ENCODE measurements at regions not wholly inside any gene's neighbourhood (a gene's known extent, or its start where the extent isn't known, plus 50 kb on each side); places are given as distances from the start of the nearest gene placed in this dataset.

DNA sequence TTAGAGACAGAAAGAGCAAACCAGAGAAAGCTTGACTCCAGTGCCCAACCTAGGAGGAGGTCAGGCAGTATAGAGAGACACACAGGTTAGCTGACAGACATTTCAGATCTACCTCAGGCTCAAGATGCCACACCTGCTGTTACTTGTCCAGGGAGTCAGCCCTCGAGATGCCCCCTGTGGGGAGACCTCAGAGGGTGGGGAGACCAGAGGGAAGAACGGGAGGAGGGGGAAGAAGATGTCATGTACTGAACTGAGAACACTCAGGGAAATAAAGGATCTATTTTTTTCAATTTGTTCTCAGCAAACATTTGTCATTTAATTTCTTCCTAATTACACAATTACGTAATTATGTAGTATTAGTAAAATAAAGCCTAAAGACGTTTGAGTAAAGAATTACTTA is 196.3 kb upstream of the CADM1 start (continued):
- TF ChIP-seq USF2 (IDR thresholded peaks at IDR 0.05; ENCODE audit: borderline replicate concordance, low read depth, low read length) (no peak), GABPA (IDR thresholded peaks at IDR 0.05; ENCODE audit: low read depth) (no peak), EZH2phosphoT487 (IDR thresholded peaks at IDR 0.05; ENCODE audit: borderline replicate concordance, low read depth) (no peak)
- TF ChIP-seq, protein P1, sequence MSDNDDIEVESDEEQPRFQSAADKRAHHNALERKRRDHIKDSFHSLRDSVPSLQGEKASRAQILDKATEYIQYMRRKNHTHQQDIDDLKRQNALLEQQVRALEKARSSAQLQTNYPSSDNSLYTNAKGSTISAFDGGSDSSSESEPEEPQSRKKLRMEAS (IDR thresholded peaks at IDR 0.05; ENCODE audit: low read depth): no peak
- TF ChIP-seq, protein P2, sequence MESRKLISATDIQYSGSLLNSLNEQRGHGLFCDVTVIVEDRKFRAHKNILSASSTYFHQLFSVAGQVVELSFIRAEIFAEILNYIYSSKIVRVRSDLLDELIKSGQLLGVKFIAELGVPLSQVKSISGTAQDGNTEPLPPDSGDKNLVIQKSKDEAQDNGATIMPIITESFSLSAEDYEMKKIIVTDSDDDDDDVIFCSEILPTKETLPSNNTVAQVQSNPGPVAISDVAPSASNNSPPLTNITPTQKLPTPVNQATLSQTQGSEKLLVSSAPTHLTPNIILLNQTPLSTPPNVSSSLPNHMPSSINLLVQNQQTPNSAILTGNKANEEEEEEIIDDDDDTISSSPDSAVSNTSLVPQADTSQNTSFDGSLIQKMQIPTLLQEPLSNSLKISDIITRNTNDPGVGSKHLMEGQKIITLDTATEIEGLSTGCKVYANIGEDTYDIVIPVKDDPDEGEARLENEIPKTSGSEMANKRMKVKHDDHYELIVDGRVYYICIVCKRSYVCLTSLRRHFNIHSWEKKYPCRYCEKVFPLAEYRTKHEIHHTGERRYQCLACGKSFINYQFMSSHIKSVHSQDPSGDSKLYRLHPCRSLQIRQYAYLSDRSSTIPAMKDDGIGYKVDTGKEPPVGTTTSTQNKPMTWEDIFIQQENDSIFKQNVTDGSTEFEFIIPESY (IDR thresholded peaks at IDR 0.05; ENCODE audit: borderline replicate concordance, low read depth): no peak

DNA sequence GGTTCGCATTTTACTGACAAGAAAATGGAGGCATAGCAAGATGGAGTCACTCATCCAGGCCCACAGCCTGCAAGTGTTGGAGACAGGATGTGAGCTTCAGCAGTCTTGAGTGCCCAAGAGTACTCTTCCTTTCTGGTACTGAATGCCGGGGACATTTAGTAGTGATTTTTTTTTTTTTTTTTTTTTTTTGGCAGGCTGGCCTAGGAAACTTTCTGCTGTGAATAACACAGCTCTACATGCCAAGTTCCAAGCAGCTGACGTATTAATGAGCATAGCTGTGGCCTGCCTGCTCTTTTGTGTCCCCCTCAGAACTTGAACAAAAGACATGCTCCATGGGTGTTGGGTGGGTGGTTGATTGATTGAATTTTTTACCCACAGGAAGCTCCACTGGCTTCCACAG is 195.5 kb upstream of the CADM1 start:
- H3K36me3 ChIP-seq (replicated peaks in 1 of 2; ENCODE audit: control insufficient read depth in 1 of 2, insufficient read depth in 2 of 2, low read length in 1 of 2): no peaks in the 10 kb centered on the region
- no peak overlapping the region for H3K4me2 ChIP-seq

More for the DNA sequence above, 195.5 kb upstream of the CADM1 start:
- 59% methylated on average over 3 of the region's 3 CpGs for WGBS (ENCODE audit: low lambda C conversion rate)
- Histone ChIP-seq H3K9me2 (no peaks in the 10 kb centered on the region), H3K27ac (ENCODE audit: low read depth in 2 of 2, low read length in 1 of 2) (no peak overlapping the region), H3F3A (replicated peaks; ENCODE audit: insufficient read depth) (no peaks in the 10 kb centered on the region), H2AFZ (ENCODE audit: low read depth) (no peak overlapping the region), H3K4me3 (ENCODE audit: low read depth in 2 of 2, low read length in 1 of 2) (no peak overlapping the region), H3K9me3 (no peaks in the 10 kb centered on the region), H3K9ac (no peak overlapping the region), H4K20me1 (ENCODE audit: insufficient read depth) (no peaks in the 10 kb centered on the region), H3K79me2 (ENCODE audit: insufficient read depth) (no peaks in the 10 kb centered on the region), H3K4me1 (ENCODE audit: control insufficient read depth in 1 of 2, insufficient read depth in 2 of 2, low read depth in 1 of 2, low read length in 1 of 2) (peaks cover 0 to 24% of the 10 kb centered on the region in 2 experiments; a peak in 1 of 4 replicates), H3K27me3 (ENCODE audit: insufficient read depth) (no peaks in the 10 kb centered on the region; the same call in 1 of the 2 replicates)
- CTCF ChIA-PET: interaction anchor here (0.9 to 1.1 kb wide), 2 partner anchors 8 to 11 kb away, joined by 3 to 4 read pairs; no protein-coding TSS in a partner anchor
- TF ChIP-seq, protein P3, sequence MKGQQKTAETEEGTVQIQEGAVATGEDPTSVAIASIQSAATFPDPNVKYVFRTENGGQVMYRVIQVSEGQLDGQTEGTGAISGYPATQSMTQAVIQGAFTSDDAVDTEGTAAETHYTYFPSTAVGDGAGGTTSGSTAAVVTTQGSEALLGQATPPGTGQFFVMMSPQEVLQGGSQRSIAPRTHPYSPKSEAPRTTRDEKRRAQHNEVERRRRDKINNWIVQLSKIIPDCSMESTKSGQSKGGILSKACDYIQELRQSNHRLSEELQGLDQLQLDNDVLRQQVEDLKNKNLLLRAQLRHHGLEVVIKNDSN (IDR thresholded peaks at IDR 0.05; ENCODE audit: borderline replicate concordance, low read depth): no peak
- no peak for TF ChIP-seq NFIC (IDR thresholded peaks at IDR 0.05; ENCODE audit: borderline replicate concordance)
- TF ChIP-seq FOXJ3 (CRISPR knock-in tag; IDR thresholded peaks at IDR 0.05): no peak
- no peak for TF ChIP-seq CHD2 (IDR thresholded peaks at IDR 0.05; ENCODE audit: low read length, partially characterized antibody)
- TF ChIP-seq RCOR1 (IDR thresholded peaks at IDR 0.05; ENCODE audit: low read length): no peak
- TF ChIP-seq, protein P1 (IDR thresholded peaks at IDR 0.05; ENCODE audit: low read depth): no peak
- TF ChIP-seq, protein P4, sequence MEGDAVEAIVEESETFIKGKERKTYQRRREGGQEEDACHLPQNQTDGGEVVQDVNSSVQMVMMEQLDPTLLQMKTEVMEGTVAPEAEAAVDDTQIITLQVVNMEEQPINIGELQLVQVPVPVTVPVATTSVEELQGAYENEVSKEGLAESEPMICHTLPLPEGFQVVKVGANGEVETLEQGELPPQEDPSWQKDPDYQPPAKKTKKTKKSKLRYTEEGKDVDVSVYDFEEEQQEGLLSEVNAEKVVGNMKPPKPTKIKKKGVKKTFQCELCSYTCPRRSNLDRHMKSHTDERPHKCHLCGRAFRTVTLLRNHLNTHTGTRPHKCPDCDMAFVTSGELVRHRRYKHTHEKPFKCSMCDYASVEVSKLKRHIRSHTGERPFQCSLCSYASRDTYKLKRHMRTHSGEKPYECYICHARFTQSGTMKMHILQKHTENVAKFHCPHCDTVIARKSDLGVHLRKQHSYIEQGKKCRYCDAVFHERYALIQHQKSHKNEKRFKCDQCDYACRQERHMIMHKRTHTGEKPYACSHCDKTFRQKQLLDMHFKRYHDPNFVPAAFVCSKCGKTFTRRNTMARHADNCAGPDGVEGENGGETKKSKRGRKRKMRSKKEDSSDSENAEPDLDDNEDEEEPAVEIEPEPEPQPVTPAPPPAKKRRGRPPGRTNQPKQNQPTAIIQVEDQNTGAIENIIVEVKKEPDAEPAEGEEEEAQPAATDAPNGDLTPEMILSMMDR (IDR thresholded peaks at IDR 0.05): no peak
- no peak for TF ChIP-seq USF2 (IDR thresholded peaks at IDR 0.05; ENCODE audit: borderline replicate concordance, low read depth, low read length)
- POLR2A ChIA-PET: no interaction called here
- no peak for DNase-seq

Measured in SK-N-SH (cell line).